Mucosa of stomach (tissue), 1 donor: ENCODE measurements at regions not wholly inside any gene's neighbourhood (a gene's known extent, or its start where the extent isn't known, plus 50 kb on each side); places are given as distances from the start of the nearest gene placed in this dataset.

Source experiments
- H3K27me3 ChIP-seq: one replicate; pipeline ENCODE4 v1.7.0; 2013; ENCODE audit warnings: mild to moderate bottlenecking, low read length; ENCODE audit not compliant: control insufficient read depth, insufficient read depth
- H3K36me3 ChIP-seq: one replicate; pipeline ENCODE4 v1.7.0; 2013; ENCODE audit warnings: low read length; ENCODE audit not compliant: control insufficient read depth, insufficient read depth
- H3K4me1 ChIP-seq: one replicate; pipeline ENCODE4 v1.7.0; 2013; ENCODE audit warnings: mild to moderate bottlenecking, low read length; ENCODE audit not compliant: control insufficient read depth, insufficient read depth
- H3K4me3 ChIP-seq: one replicate; pipeline ENCODE4 v1.7.0; 2013; ENCODE audit warnings: low read length
- H3K9ac ChIP-seq: one replicate; pipeline ENCODE4 v1.7.0; 2013; ENCODE audit warnings: mild to moderate bottlenecking, low read length, moderate library complexity
- H3K9me3 ChIP-seq: one replicate; pipeline ENCODE4 v1.7.0; 2013; ENCODE audit warnings: mild to moderate bottlenecking, low read length, moderate library complexity; ENCODE audit not compliant: control insufficient read depth
- donor health status: Pancreatic carcinoma.

GRCh38 chr2:117714745-117715417 lies 99.6 kb upstream of the DDX18 start:
- H3K9me3 ChIP-seq = no peaks in the 10 kb centered on the region
- no peaks in the 10 kb centered on the region for H3K27me3 ChIP-seq
- H3K36me3 ChIP-seq = no peaks in the 10 kb centered on the region
- H3K9ac ChIP-seq = no peak overlapping the region
- no peak overlapping the region for H3K4me3 ChIP-seq
- peaks cover 13% of the 10 kb centered on the region for H3K4me1 ChIP-seq

GRCh38 chr2:117716505-117716904 lies 98.0 kb upstream of the DDX18 start:
- no peaks in the 10 kb centered on the region for H3K9me3 ChIP-seq
- H3K4me3 ChIP-seq = no peak overlapping the region
- peaks cover 7% of the 10 kb centered on the region for H3K4me1 ChIP-seq
- H3K36me3 ChIP-seq = no peaks in the 10 kb centered on the region
- H3K27me3 ChIP-seq = no peaks in the 10 kb centered on the region
- no peak overlapping the region for H3K9ac ChIP-seq

GRCh38 chr2:117717072-117717471 lies 97.4 kb upstream of the DDX18 start:
- no peaks in the 10 kb centered on the region for H3K9me3 ChIP-seq
- no peak overlapping the region for H3K4me3 ChIP-seq
- no peak overlapping the region for H3K9ac ChIP-seq
- no peaks in the 10 kb centered on the region for H3K36me3 ChIP-seq
- H3K4me1 ChIP-seq = peaks cover 7% of the 10 kb centered on the region
- no peaks in the 10 kb centered on the region for H3K27me3 ChIP-seq

- Histone ChIP-seq H3K9ac (no peak overlapping the region), H3K4me3 (no peak overlapping the region), H3K4me1 (peaks cover 17% of the 10 kb centered on the region), H3K9me3 (no peaks in the 10 kb centered on the region), H3K27me3 (no peaks in the 10 kb centered on the region), H3K36me3 (no peaks in the 10 kb centered on the region)
Measured at GRCh38 chr2:117718048-117718447, 96.4 kb upstream of the DDX18 start.

- Histone ChIP-seq H3K9me3 (no peaks in the 10 kb centered on the region), H3K36me3 (no peaks in the 10 kb centered on the region), H3K27me3 (no peaks in the 10 kb centered on the region), H3K9ac (no peak overlapping the region), H3K4me3 (no peak overlapping the region), H3K4me1 (peaks cover 36% of the 10 kb centered on the region)
Measured at GRCh38 chr2:117720765-117721164, 93.7 kb upstream of the DDX18 start.

GRCh38 chr2:117723483-117723882 lies 91.0 kb upstream of the DDX18 start:
- Histone ChIP-seq H3K4me3 (no peak overlapping the region), H3K4me1 (peaks cover 53% of the 10 kb centered on the region), H3K9me3 (no peaks in the 10 kb centered on the region), H3K9ac (no peak overlapping the region), H3K27me3 (no peaks in the 10 kb centered on the region), H3K36me3 (no peaks in the 10 kb centered on the region)

- no peak overlapping the region for H3K9ac ChIP-seq
- H3K36me3 ChIP-seq = no peaks in the 10 kb centered on the region
Measured at GRCh38 chr2:117723888-117724434, 90.5 kb upstream of the DDX18 start.

GRCh38 chr2:117726747-117727146 lies 87.7 kb upstream of the DDX18 start:
- Histone ChIP-seq H3K36me3 (no peaks in the 10 kb centered on the region), H3K4me1 (peaks cover 72% of the 10 kb centered on the region), H3K4me3 (no peak overlapping the region), H3K9me3 (no peaks in the 10 kb centered on the region), H3K9ac (no peak overlapping the region), H3K27me3 (no peaks in the 10 kb centered on the region)

More at GRCh38 chr2:117723888-117724434, 90.5 kb upstream of the DDX18 start:
- Histone ChIP-seq H3K9me3 (no peaks in the 10 kb centered on the region), H3K4me3 (no peak overlapping the region), H3K27me3 (no peaks in the 10 kb centered on the region), H3K4me1 (peaks cover 58% of the 10 kb centered on the region)

GRCh38 chr2:117737846-117738245 lies 76.6 kb upstream of the DDX18 start:
- no peak overlapping the region for H3K4me3 ChIP-seq
- no peak overlapping the region for H3K9ac ChIP-seq
- no peaks in the 10 kb centered on the region for H3K36me3 ChIP-seq
- no peaks in the 10 kb centered on the region for H3K27me3 ChIP-seq
- peaks cover 5% of the 10 kb centered on the region for H3K4me1 ChIP-seq
- H3K9me3 ChIP-seq = no peaks in the 10 kb centered on the region

GRCh38 chr2:117738991-117739839 lies 75.3 kb upstream of the DDX18 start:
- Histone ChIP-seq H3K36me3 (no peaks in the 10 kb centered on the region), H3K4me3 (no peak overlapping the region), H3K9ac (no peak overlapping the region), H3K9me3 (no peaks in the 10 kb centered on the region), H3K4me1 (peaks cover 5% of the 10 kb centered on the region), H3K27me3 (no peaks in the 10 kb centered on the region)

GRCh38 chr2:117745537-117745936 lies 69.0 kb upstream of the DDX18 start:
- Histone ChIP-seq H3K36me3 (no peaks in the 10 kb centered on the region), H3K27me3 (no peaks in the 10 kb centered on the region)

GRCh38 chr2:117755768-117756167 lies 58.7 kb upstream of the DDX18 start:
- Histone ChIP-seq H3K4me1 (peaks cover 4% of the 10 kb centered on the region), H3K36me3 (no peaks in the 10 kb centered on the region), H3K9ac (no peak overlapping the region), H3K4me3 (no peak overlapping the region), H3K27me3 (no peaks in the 10 kb centered on the region), H3K9me3 (peaks cover under 1% of the 10 kb centered on the region)

More at GRCh38 chr2:117745537-117745936, 69.0 kb upstream of the DDX18 start:
- Histone ChIP-seq H3K4me3 (no peak overlapping the region), H3K9me3 (no peaks in the 10 kb centered on the region), H3K4me1 (no peaks in the 10 kb centered on the region), H3K9ac (no peak overlapping the region)
